Endothelial cell of umbilical vein (primary cell): ENCODE measurements at regions not wholly inside any gene's neighbourhood (a gene's known extent, or its start where the extent isn't known, plus 50 kb on each side); places are given as distances from the start of the nearest gene placed in this dataset.

ENCODE experiments used
- CTCF ChIP-seq, 2 donors: IDR thresholded peaks; 1 replicate in 1 of 2; 2 replicates in 1 of 2; pipeline ENCODE4 v1.5.1; 2011; ENCODE audit warnings: low read length in 2 of 2, mild to moderate bottlenecking in 2 of 2, moderate library complexity in 2 of 2, control low read depth in 1 of 2, inconsistent platforms in 1 of 2, low read depth in 1 of 2; ENCODE audit not compliant: insufficient read depth in 1 of 2; ENCODE audit errors: extremely low read depth in 1 of 2
- POLR2A ChIP-seq: IDR thresholded peaks from 2 replicates; pipeline ENCODE4 v1.6.1; 2012; ENCODE audit warnings: low read depth, mild to moderate bottlenecking, control low read depth, low read length

- TF ChIP-seq POLR2A (no peak), CTCF (IDR thresholded peaks at IDR 0.05; ENCODE audit: extremely low read depth in 1 of 2, insufficient read depth in 1 of 2, low read depth in 1 of 2, low read length in 2 of 2) (no peak)
Measured at GRCh38 chr16:74215249-74215648, 81.4 kb upstream of the PSMD7 start.
